Left lung (tissue), 4 donors: ENCODE measurements at regions not wholly inside any gene's neighbourhood (a gene's known extent, or its start where the extent isn't known, plus 50 kb on each side); places are given as distances from the start of the nearest gene placed in this dataset.
A peak's percentile ranks its signal among the peaks of the same experiment; 100 is the strongest.

Source experiments
- ATAC-seq: fragments of 200-7000 bp; cut with Tn5 transposase; one replicate; pipeline ENCODE4 v1.9.1; 2020; ENCODE audit warnings: moderate library complexity
- DNase-seq, 4 donors: peaks; one replicate each; pipeline ENCODE4 v3.0.0-alpha.2; 2013 to 2020
- H3K27ac ChIP-seq, 2 donors: fragments of 200-600 bp; sonication (generic) in 1 of 2; one replicate each; pipeline versions ENCODE4 v1.5.0 to v1.8.0; 2020 to 2021
- H3K27me3 ChIP-seq, 2 donors: fragments of 200-600 bp; sonication (generic) in 1 of 2; one replicate each; pipeline versions ENCODE4 v1.5.0 to v1.8.0; 2020 to 2021
- H3K36me3 ChIP-seq, 2 donors: fragments of 200-600 bp; sonication (generic) in 1 of 2; one replicate each; pipeline versions ENCODE4 v1.5.0 to v1.8.0; 2020 to 2021
- H3K4me1 ChIP-seq, 2 donors: fragments of 200-600 bp; one replicate each; pipeline ENCODE4 v1.8.0; 2021
- H3K4me3 ChIP-seq, 2 donors: fragments of 200-600 bp; sonication (generic) in 1 of 2; one replicate each; pipeline versions ENCODE4 v1.5.0 to v1.8.0; 2020 to 2021; ENCODE audit warnings: mild to moderate bottlenecking in 1 of 2
- H3K9me3 ChIP-seq, 2 donors: fragments of 200-600 bp; sonication (generic) in 1 of 2; one replicate each; pipeline versions ENCODE4 v1.5.0 to v1.8.0; 2020 to 2021
- CTCF ChIP-seq, 2 donors: fragments of 200-600 bp; sonication (generic) in 1 of 2; IDR thresholded peaks; one replicate each; pipeline versions ENCODE4 v1.5.0 to v1.8.0; 2021; ENCODE audit warnings: antibody characterized with exemption in 2 of 2
- intact Hi-C, 2 donors: fragments of 100-400 bp; cut with DNase I; formaldehyde crosslinking; loops; one replicate each; pipeline versions ENCODE4 v1.11.2 to v1.14.2; 2022
- donor health status: DM: no; HTN: yes; CAD: no.
- donor health status: DM: no; HTN: no; CAD: no.

- peak; percentile 12 to 19 for TF ChIP-seq CTCF (IDR thresholded peaks at IDR 0.05)
- DNase-seq (no peak), ATAC-seq (no peak)
- H3K27ac ChIP-seq, result no peak overlapping the region
- intact Hi-C loops, result no loop called here
- H3K36me3 ChIP-seq, result no peaks in the 10 kb centered on the region
- no peaks in the 10 kb centered on the region for H3K9me3 ChIP-seq
- no peak overlapping the region for H3K4me3 ChIP-seq
- peaks cover 0 to 10% of the 10 kb centered on the region in 2 donors for H3K27me3 ChIP-seq
- no peaks in the 10 kb centered on the region for H3K4me1 ChIP-seq
Measured at GRCh38 chr11:114892381-114893197, 214.3 kb downstream of the NXPE2 start.

GRCh38 chr11:114893329-114893728 is 215.0 kb downstream of the NXPE2 start:
- no peak overlapping the region for H3K4me3 ChIP-seq
- no peak for DNase-seq
- intact Hi-C loops, result no loop called here
- H3K36me3 ChIP-seq, result no peaks in the 10 kb centered on the region
- no peak for TF ChIP-seq CTCF (IDR thresholded peaks at IDR 0.05)
- H3K9me3 ChIP-seq, result no peaks in the 10 kb centered on the region
- H3K27me3 ChIP-seq, result peaks cover 0 to 10% of the 10 kb centered on the region in 2 donors
- H3K4me1 ChIP-seq, result no peaks in the 10 kb centered on the region
- ATAC-seq, result no peak
- H3K27ac ChIP-seq, result no peak overlapping the region

GRCh38 chr11:114896594-114896993 is 218.3 kb downstream of the NXPE2 start:
- no peak for ATAC-seq
- no peaks in the 10 kb centered on the region for H3K27me3 ChIP-seq
- TF ChIP-seq CTCF (IDR thresholded peaks at IDR 0.05), result no peak
- no peak overlapping the region for H3K4me3 ChIP-seq
- intact Hi-C loops, result no loop called here
- DNase-seq, result no peak
- H3K36me3 ChIP-seq, result no peaks in the 10 kb centered on the region
- H3K4me1 ChIP-seq, result no peaks in the 10 kb centered on the region
- no peak overlapping the region for H3K27ac ChIP-seq
- H3K9me3 ChIP-seq, result peaks cover 0 to 11% of the 10 kb centered on the region in 2 donors

- intact Hi-C loops, result no loop called here
- Histone ChIP-seq H3K4me3 (no peak overlapping the region), H3K36me3 (no peaks in the 10 kb centered on the region), H3K27ac (no peak overlapping the region), H3K27me3 (no peaks in the 10 kb centered on the region), H3K4me1 (no peaks in the 10 kb centered on the region), H3K9me3 (peaks cover 0 to 5% of the 10 kb centered on the region in 2 donors)
- ATAC-seq, result no peak
- no peak for DNase-seq
- no peak for TF ChIP-seq CTCF (IDR thresholded peaks at IDR 0.05)
Measured at GRCh38 chr11:114909866-114910265, 231.5 kb downstream of the NXPE2 start.

- DNase-seq (no peak), ATAC-seq (no peak)
- peaks cover 0 to 3% of the 10 kb centered on the region in 2 donors for H3K9me3 ChIP-seq
- H3K27me3 ChIP-seq, result no peaks in the 10 kb centered on the region
- TF ChIP-seq CTCF (IDR thresholded peaks at IDR 0.05), result no peak
- no peak overlapping the region for H3K27ac ChIP-seq
- no peaks in the 10 kb centered on the region for H3K4me1 ChIP-seq
- no peaks in the 10 kb centered on the region for H3K36me3 ChIP-seq
- H3K4me3 ChIP-seq, result no peak overlapping the region
- intact Hi-C loops, result no loop called here
Measured at GRCh38 chr11:114912826-114913225, 234.5 kb downstream of the NXPE2 start.
